ENCODE measurements at regions not wholly inside any gene's neighbourhood (a gene's known extent, or its start where the extent isn't known, plus 50 kb on each side); places are given as distances from the start of the nearest gene placed in this dataset.

DNA sequence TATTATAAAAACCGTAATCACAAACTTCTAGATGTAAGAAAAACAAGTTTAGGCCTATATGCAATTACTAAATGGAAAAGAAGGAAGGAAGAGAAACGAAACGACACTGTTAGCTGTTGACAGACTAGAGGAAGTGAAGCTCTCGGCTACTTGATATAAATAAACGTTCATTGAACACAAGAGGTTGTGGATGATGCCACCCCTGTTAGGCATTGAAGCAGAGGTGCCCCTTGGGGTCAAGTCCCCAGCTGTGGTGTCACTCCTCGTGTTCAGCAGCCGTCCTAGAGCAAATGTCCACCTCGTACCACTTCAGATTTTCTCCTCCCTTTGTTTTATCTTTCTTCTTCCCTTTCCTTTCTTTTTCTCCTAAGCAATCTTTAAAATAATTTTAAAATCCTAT is 146.5 kb upstream of the UBE2E1 start:
- TF ChIP-seq, protein P1, sequence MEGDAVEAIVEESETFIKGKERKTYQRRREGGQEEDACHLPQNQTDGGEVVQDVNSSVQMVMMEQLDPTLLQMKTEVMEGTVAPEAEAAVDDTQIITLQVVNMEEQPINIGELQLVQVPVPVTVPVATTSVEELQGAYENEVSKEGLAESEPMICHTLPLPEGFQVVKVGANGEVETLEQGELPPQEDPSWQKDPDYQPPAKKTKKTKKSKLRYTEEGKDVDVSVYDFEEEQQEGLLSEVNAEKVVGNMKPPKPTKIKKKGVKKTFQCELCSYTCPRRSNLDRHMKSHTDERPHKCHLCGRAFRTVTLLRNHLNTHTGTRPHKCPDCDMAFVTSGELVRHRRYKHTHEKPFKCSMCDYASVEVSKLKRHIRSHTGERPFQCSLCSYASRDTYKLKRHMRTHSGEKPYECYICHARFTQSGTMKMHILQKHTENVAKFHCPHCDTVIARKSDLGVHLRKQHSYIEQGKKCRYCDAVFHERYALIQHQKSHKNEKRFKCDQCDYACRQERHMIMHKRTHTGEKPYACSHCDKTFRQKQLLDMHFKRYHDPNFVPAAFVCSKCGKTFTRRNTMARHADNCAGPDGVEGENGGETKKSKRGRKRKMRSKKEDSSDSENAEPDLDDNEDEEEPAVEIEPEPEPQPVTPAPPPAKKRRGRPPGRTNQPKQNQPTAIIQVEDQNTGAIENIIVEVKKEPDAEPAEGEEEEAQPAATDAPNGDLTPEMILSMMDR (IDR thresholded peaks at IDR 0.05), result no peak
- no peak for TF ChIP-seq POLR2A (IDR thresholded peaks at IDR 0.05)
